Liver (tissue), 8 donors: ENCODE measurements at regions not wholly inside any gene's neighbourhood (a gene's known extent, or its start where the extent isn't known, plus 50 kb on each side); places are given as distances from the start of the nearest gene placed in this dataset.

ENCODE experiments used
- DNase-seq: peaks from one replicate; pipeline ENCODE4 v3.0.0-alpha.2; 2017; ENCODE audit warnings: low spot score
- H3K27ac ChIP-seq, 2 donors: one replicate each; pipeline ENCODE4 v1.7.0; 2013; ENCODE audit warnings: inconsistent platforms in 2 of 2, low read length in 2 of 2, control low read depth in 1 of 2, low read depth in 1 of 2, mild to moderate bottlenecking in 1 of 2
- H3K27me3 ChIP-seq, 4 donors: one replicate each; pipeline versions ENCODE4 v1.6.1 to v1.7.0; 2013; ENCODE audit warnings: low read length in 3 of 4, inconsistent platforms in 1 of 4, mild to moderate bottlenecking in 1 of 4, moderate library complexity in 1 of 4; ENCODE audit not compliant: control insufficient read depth in 4 of 4, insufficient read depth in 4 of 4
- H3K36me3 ChIP-seq, 4 donors: one replicate each; pipeline versions ENCODE4 v1.6.1 to v1.7.0; 2013; ENCODE audit warnings: low read length in 3 of 4, mild to moderate bottlenecking in 3 of 4, low read depth in 1 of 4, moderate library complexity in 1 of 4; ENCODE audit not compliant: control insufficient read depth in 4 of 4, insufficient read depth in 3 of 4
- H3K4me1 ChIP-seq, 4 donors: one replicate each; pipeline versions ENCODE4 v1.6.1 to v1.7.0; 2013; ENCODE audit warnings: low read length in 3 of 4, mild to moderate bottlenecking in 3 of 4, moderate library complexity in 1 of 4; ENCODE audit not compliant: control insufficient read depth in 4 of 4, insufficient read depth in 4 of 4
- H3K4me3 ChIP-seq, 3 donors: one replicate each; pipeline versions ENCODE4 v1.6.1 to v1.7.0; 2013; ENCODE audit warnings: low read length in 3 of 3, control low read depth in 1 of 3, low read depth in 1 of 3, mild to moderate bottlenecking in 1 of 3
- H3K9ac ChIP-seq, 2 donors: one replicate each; pipeline ENCODE4 v1.7.0; 2013; ENCODE audit warnings: low read length in 2 of 2, mild to moderate bottlenecking in 2 of 2, moderate library complexity in 2 of 2, control low read depth in 1 of 2, low read depth in 1 of 2
- H3K9me3 ChIP-seq, 4 donors: one replicate each; pipeline versions ENCODE4 v1.6.1 to v1.7.0; 2013; ENCODE audit warnings: low read length in 3 of 4; ENCODE audit not compliant: control insufficient read depth in 4 of 4
- FOXA1 ChIP-seq: IDR thresholded peaks from 2 replicates; pipeline ENCODE4 v1.6.1; 2016; ENCODE audit warnings: antibody characterized with exemption
- FOXA2 ChIP-seq: IDR thresholded peaks from 2 replicates; pipeline ENCODE4 v1.6.1; 2016; ENCODE audit warnings: antibody characterized with exemption
- GABPA ChIP-seq, 2 donors: IDR thresholded peaks in 1 of 2; conservative IDR thresholded peaks in 1 of 2; 2 replicates each; pipeline ENCODE4 v1.6.1; 2016; ENCODE audit warnings: antibody characterized with exemption in 2 of 2, mild to moderate bottlenecking in 1 of 2, moderate library complexity in 1 of 2
- JUND ChIP-seq, 2 donors: IDR thresholded peaks; 2 replicates each; pipeline ENCODE4 v1.6.1; 2016; ENCODE audit warnings: antibody characterized with exemption in 2 of 2
- RAD21 ChIP-seq, 2 donors: IDR thresholded peaks; 2 replicates each; pipeline ENCODE4 v1.6.1; 2016; ENCODE audit warnings: antibody characterized with exemption in 2 of 2, mild to moderate bottlenecking in 2 of 2
- RXRA ChIP-seq, 2 donors: IDR thresholded peaks; 2 replicates each; pipeline ENCODE4 v1.6.1; 2017 to 2018; ENCODE audit warnings: antibody characterized with exemption in 2 of 2, mild to moderate bottlenecking in 1 of 2
- SP1 ChIP-seq: IDR thresholded peaks from 2 replicates; pipeline ENCODE4 v1.6.1; 2018; ENCODE audit warnings: antibody characterized with exemption, mild to moderate bottlenecking
- TAF1 ChIP-seq: conservative IDR thresholded peaks from 2 replicates; pipeline ENCODE4 v1.6.1; 2016; ENCODE audit warnings: antibody characterized with exemption, mild to moderate bottlenecking
- YY1 ChIP-seq: IDR thresholded peaks from 2 replicates; pipeline ENCODE4 v1.6.1; 2016; ENCODE audit warnings: antibody characterized with exemption, mild to moderate bottlenecking
- WGBS: extraction: QIAGEN DNeasy Blood & Tissue Kit; methylation state at CpG from one replicate; pipeline ENCODE4 v1.1.7; 2013; 5-methylcytosine and 5-hydroxymethylcytosine counted together
- TF ChIP-seq, protein P1 (sequence below): IDR thresholded peaks from 2 replicates; pipeline ENCODE4 v1.6.1; 2016; ENCODE audit warnings: antibody characterized with exemption
- TF ChIP-seq, protein P2 (sequence below): IDR thresholded peaks from 2 replicates; pipeline ENCODE4 v1.6.1; 2016; ENCODE audit warnings: antibody characterized with exemption
- TF ChIP-seq, protein P3 (sequence below): IDR thresholded peaks from 2 replicates; pipeline ENCODE4 v1.6.1; 2016; ENCODE audit warnings: antibody characterized with exemption
- TF ChIP-seq, protein P4 (sequence below): fragments of 150-350 bp; IDR thresholded peaks from 2 replicates; pipeline ENCODE4 v1.5.1; 2017; ENCODE audit warnings: improper control_type of control experiment, low read depth, low read length; ENCODE audit not compliant: missing input control
- TF ChIP-seq, protein P5 (sequence below): IDR thresholded peaks from 2 replicates; pipeline ENCODE4 v1.6.1; 2016; ENCODE audit warnings: antibody characterized with exemption, mild to moderate bottlenecking
- donor health status: healthy.
- donor health status: healthy.
- donor health status: healthy.
- donor health status: healthy.
- donor health status: healthy.

DNA sequence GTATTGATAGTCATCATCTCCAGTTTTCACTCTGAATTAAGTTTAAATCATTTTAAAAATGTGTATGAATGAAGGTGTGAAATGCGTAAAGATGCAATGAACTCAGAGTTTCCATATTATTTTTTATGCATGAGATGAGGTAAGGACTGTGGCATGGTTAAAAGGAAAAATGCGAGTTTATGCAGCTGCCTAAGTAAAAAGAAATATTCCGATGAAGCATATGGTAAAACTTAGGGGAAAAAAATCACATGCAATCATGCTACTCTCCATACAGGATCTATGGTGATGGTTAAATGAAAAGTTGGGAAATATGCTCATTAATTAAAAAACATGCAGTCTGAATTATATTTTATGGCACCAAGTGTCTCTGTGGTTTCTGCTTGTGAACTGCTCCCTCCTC lies 77.5 kb upstream of the SP8 start:
- WGBS, result 84% methylated on average over 3 of the region's 3 CpGs
- no peak for DNase-seq
- Histone ChIP-seq H3K9me3 (no peaks in the 10 kb centered on the region), H3K4me1 (peaks cover 0 to 3% (median 1%) of the 10 kb centered on the region in 4 donors), H3K9ac (no peak overlapping the region), H3K4me3 (no peak overlapping the region), H3K36me3 (no peaks in the 10 kb centered on the region), H3K27me3 (no peaks in the 10 kb centered on the region), H3K27ac (no peak overlapping the region)
- no peak for TF ChIP-seq RXRA (IDR thresholded peaks at IDR 0.05)
- TF ChIP-seq, protein P1, sequence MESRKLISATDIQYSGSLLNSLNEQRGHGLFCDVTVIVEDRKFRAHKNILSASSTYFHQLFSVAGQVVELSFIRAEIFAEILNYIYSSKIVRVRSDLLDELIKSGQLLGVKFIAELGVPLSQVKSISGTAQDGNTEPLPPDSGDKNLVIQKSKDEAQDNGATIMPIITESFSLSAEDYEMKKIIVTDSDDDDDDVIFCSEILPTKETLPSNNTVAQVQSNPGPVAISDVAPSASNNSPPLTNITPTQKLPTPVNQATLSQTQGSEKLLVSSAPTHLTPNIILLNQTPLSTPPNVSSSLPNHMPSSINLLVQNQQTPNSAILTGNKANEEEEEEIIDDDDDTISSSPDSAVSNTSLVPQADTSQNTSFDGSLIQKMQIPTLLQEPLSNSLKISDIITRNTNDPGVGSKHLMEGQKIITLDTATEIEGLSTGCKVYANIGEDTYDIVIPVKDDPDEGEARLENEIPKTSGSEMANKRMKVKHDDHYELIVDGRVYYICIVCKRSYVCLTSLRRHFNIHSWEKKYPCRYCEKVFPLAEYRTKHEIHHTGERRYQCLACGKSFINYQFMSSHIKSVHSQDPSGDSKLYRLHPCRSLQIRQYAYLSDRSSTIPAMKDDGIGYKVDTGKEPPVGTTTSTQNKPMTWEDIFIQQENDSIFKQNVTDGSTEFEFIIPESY, result no peak
- no peak for TF ChIP-seq FOXA2
- TF ChIP-seq TAF1, result no peak
- TF ChIP-seq, protein P2, sequence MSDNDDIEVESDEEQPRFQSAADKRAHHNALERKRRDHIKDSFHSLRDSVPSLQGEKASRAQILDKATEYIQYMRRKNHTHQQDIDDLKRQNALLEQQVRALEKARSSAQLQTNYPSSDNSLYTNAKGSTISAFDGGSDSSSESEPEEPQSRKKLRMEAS, result no peak
- TF ChIP-seq, protein P3, sequence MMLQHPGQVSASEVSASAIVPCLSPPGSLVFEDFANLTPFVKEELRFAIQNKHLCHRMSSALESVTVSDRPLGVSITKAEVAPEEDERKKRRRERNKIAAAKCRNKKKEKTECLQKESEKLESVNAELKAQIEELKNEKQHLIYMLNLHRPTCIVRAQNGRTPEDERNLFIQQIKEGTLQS, result no peak
- TF ChIP-seq FOXA1, result no peak

DNA sequence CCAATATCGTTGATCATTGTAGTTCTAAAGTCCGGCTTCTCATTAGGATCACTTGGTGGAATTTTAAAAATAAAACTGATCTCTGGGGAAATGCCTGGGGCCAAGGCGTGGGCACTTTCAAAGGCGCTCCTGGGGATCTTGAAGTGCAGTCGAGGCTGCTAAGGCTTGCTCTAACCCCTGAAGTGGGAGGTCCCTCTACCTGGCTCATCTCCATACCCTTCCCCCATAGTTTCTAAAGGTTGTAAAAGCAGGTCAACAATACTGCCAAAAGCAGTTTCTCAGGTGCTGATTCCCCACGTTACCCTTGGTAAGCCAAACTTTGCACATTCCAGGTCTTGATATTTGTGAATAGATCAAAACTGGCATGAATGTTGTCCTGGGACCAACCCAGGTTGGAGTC lies 79.0 kb upstream of the SP8 start:
- Histone ChIP-seq H3K27ac (no peak overlapping the region), H3K9me3 (no peaks in the 10 kb centered on the region), H3K27me3 (no peaks in the 10 kb centered on the region), H3K36me3 (no peaks in the 10 kb centered on the region), H3K4me3 (no peak overlapping the region), H3K9ac (no peak overlapping the region), H3K4me1 (no peaks in the 10 kb centered on the region)
- 78% methylated on average over 6 of the region's 6 CpGs for whole genome bisulfite sequencing
- no peak for DNase-seq
- TF ChIP-seq RAD21 (IDR thresholded peaks at IDR 0.05) (no peak), FOXA1 (no peak), RXRA (IDR thresholded peaks at IDR 0.05) (no peak), SP1 (no peak), YY1 (no peak), FOXA2 (no peak), GABPA (IDR thresholded peaks at IDR 0.05 in 1 of 2, conservative IDR thresholded peaks at IDR 0.05 in 1 of 2) (no peak), JUND (IDR thresholded peaks at IDR 0.05) (no peak)
- TF ChIP-seq, protein P4, sequence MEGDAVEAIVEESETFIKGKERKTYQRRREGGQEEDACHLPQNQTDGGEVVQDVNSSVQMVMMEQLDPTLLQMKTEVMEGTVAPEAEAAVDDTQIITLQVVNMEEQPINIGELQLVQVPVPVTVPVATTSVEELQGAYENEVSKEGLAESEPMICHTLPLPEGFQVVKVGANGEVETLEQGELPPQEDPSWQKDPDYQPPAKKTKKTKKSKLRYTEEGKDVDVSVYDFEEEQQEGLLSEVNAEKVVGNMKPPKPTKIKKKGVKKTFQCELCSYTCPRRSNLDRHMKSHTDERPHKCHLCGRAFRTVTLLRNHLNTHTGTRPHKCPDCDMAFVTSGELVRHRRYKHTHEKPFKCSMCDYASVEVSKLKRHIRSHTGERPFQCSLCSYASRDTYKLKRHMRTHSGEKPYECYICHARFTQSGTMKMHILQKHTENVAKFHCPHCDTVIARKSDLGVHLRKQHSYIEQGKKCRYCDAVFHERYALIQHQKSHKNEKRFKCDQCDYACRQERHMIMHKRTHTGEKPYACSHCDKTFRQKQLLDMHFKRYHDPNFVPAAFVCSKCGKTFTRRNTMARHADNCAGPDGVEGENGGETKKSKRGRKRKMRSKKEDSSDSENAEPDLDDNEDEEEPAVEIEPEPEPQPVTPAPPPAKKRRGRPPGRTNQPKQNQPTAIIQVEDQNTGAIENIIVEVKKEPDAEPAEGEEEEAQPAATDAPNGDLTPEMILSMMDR, result no peak
- TF ChIP-seq, protein P5, sequence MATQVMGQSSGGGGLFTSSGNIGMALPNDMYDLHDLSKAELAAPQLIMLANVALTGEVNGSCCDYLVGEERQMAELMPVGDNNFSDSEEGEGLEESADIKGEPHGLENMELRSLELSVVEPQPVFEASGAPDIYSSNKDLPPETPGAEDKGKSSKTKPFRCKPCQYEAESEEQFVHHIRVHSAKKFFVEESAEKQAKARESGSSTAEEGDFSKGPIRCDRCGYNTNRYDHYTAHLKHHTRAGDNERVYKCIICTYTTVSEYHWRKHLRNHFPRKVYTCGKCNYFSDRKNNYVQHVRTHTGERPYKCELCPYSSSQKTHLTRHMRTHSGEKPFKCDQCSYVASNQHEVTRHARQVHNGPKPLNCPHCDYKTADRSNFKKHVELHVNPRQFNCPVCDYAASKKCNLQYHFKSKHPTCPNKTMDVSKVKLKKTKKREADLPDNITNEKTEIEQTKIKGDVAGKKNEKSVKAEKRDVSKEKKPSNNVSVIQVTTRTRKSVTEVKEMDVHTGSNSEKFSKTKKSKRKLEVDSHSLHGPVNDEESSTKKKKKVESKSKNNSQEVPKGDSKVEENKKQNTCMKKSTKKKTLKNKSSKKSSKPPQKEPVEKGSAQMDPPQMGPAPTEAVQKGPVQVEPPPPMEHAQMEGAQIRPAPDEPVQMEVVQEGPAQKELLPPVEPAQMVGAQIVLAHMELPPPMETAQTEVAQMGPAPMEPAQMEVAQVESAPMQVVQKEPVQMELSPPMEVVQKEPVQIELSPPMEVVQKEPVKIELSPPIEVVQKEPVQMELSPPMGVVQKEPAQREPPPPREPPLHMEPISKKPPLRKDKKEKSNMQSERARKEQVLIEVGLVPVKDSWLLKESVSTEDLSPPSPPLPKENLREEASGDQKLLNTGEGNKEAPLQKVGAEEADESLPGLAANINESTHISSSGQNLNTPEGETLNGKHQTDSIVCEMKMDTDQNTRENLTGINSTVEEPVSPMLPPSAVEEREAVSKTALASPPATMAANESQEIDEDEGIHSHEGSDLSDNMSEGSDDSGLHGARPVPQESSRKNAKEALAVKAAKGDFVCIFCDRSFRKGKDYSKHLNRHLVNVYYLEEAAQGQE, result no peak
- TF ChIP-seq, protein P1, result no peak
